HepG2 (cell line): ENCODE measurements at regions not wholly inside any gene's neighbourhood (a gene's known extent, or its start where the extent isn't known, plus 50 kb on each side); places are given as distances from the start of the nearest gene placed in this dataset.

ENCODE experiments used
- ATAC-seq: fragments of 200-7000 bp; cut with Tn5 transposase; 3 replicates; pipeline ENCODE4 v1.9.1; 2020; ENCODE audit warnings: mild to moderate bottlenecking, moderate library complexity
- BruUV-seq: library from RNA; stranded (reverse); fragments of 400-500 nt; replicated peaks from 2 replicates; lab custom pipeline; 2021; lab: Mats Ljungman, UMichigan
- CTCF ChIA-PET: fragments of 300-600 bp; formaldehyde crosslinking; extraction: SDS; loops from one replicate; lab custom pipeline; 2021; ENCODE audit warnings: low total read pairs, inconsistent platforms, low intra/inter-chr PET ratio; lab: Yijun Ruan, JAX
- POLR2A ChIA-PET: fragments of 350-600 bp; sonication (Branson Sonifier 250); formaldehyde crosslinking; loops from one replicate; lab custom pipeline; 2020; ENCODE audit warnings: antibody characterized with exemption, inconsistent platforms; lab: Yijun Ruan, JAX
- DNase-seq: peaks from one replicate; pipeline ENCODE4 v3.0.0-alpha.2; 2015; ENCODE audit warnings: low spot score
- FAIRE-seq: peaks from 3 replicates; lab custom pipeline; 2011; peaks lifted over from hg19 to GRCh38; lab: Jason Lieb, UNC
- H2AFZ ChIP-seq: one replicate; pipeline ENCODE4 v1.6.1; 2011; ENCODE audit warnings: low read length, inconsistent platforms
- H3K27ac ChIP-seq: fragments of 300-600 bp; 3 replicates; pipeline ENCODE4 v1.8.0; 2011; ENCODE audit warnings: mixed run types, mild to moderate bottlenecking, mixed read lengths, low read length, inconsistent platforms; ENCODE audit not compliant: insufficient read depth; ENCODE audit errors: extremely low read length
- H3K27me3 ChIP-seq, 2 experiments: fragments of 200-600 bp in 1 of 2; 2 replicates in 1 of 2; 3 replicates in 1 of 2; pipeline versions ENCODE4 v1.6.0 to v1.8.0; 2011; ENCODE audit warnings: low read length in 2 of 2, mild to moderate bottlenecking in 2 of 2, moderate library complexity in 2 of 2, inconsistent platforms in 1 of 2; ENCODE audit not compliant: insufficient read depth in 2 of 2, control insufficient read depth in 1 of 2
- H3K36me3 ChIP-seq, 2 experiments: fragments of 200-600 bp in 1 of 2; replicated peaks in 1 of 2; 2 replicates in 1 of 2; 3 replicates in 1 of 2; pipeline versions ENCODE4 v1.5.1 to v1.8.0; 2011; ENCODE audit warnings: low read length in 2 of 2, inconsistent platforms in 1 of 2; ENCODE audit not compliant: insufficient read depth in 2 of 2, control insufficient read depth in 1 of 2
- H3K4me1 ChIP-seq: 2 replicates; pipeline ENCODE4 v1.5.1; 2012; ENCODE audit warnings: low read length, inconsistent platforms; ENCODE audit not compliant: insufficient read depth
- H3K4me2 ChIP-seq: 2 replicates; pipeline ENCODE4 v1.6.0; 2011; ENCODE audit warnings: low read depth, low read length, inconsistent platforms
- H3K4me3 ChIP-seq, 3 experiments: fragments of 200-600 bp in 1 of 3; sonication (generic), shearing (Covaris generic) in 1 of 3; replicated peaks in 1 of 3; 2 replicates each; pipeline ENCODE4 v1.5.1; 2011 to 2016; ENCODE audit warnings: low read length in 3 of 3, inconsistent platforms in 2 of 3, low read depth in 2 of 3, mild to moderate bottlenecking in 2 of 3, control low read depth in 1 of 3, mixed read lengths in 1 of 3; ENCODE audit not compliant: insufficient read depth in 1 of 3
- H3K79me2 ChIP-seq: one replicate; pipeline ENCODE4 v1.6.1; 2011; ENCODE audit warnings: low read length, inconsistent platforms; ENCODE audit not compliant: insufficient read depth
- H3K9ac ChIP-seq: 2 replicates; pipeline ENCODE4 v1.6.0; 2011; ENCODE audit warnings: mild to moderate bottlenecking, low read depth, low read length, inconsistent platforms; ENCODE audit not compliant: insufficient read depth
- H3K9me3 ChIP-seq: 2 replicates; pipeline ENCODE4 v1.5.1; 2012; ENCODE audit warnings: mild to moderate bottlenecking, low read length
- H4K20me1 ChIP-seq: 2 replicates; pipeline ENCODE4 v1.6.0; 2011; ENCODE audit warnings: inconsistent platforms, mild to moderate bottlenecking, low read length, moderate library complexity; ENCODE audit not compliant: insufficient read depth
- CCDC6 ChIP-seq: sonication (generic); formaldehyde crosslinking; IDR thresholded peaks from 2 replicates; pipeline ENCODE4 v1.8.1; 2022; ENCODE audit warnings: mild to moderate bottlenecking, missing genetic modification reagents, moderate library complexity
- FOSL1 ChIP-seq: sonication (generic); formaldehyde crosslinking; IDR thresholded peaks from 2 replicates; pipeline ENCODE4 v1.9.0; 2021; ENCODE audit warnings: missing genetic modification reagents, borderline replicate concordance
- GATAD1 ChIP-seq: IDR thresholded peaks from 2 replicates; pipeline ENCODE4 v1.6.1; 2016; ENCODE audit warnings: missing genetic modification reagents, missing compliant biosample characterization
- IKZF4 ChIP-seq: sonication (generic); formaldehyde crosslinking; IDR thresholded peaks from 2 replicates; pipeline ENCODE4 v1.5.1; 2020; ENCODE audit warnings: borderline replicate concordance, mild to moderate bottlenecking, low read depth, missing genetic modification reagents; ENCODE audit errors: not compliant biosample characterization
- KDM5B ChIP-seq: sonication (generic); formaldehyde crosslinking; IDR thresholded peaks from 2 replicates; pipeline ENCODE4 v1.4.0; 2020; ENCODE audit warnings: missing genetic modification reagents, mild to moderate bottlenecking, borderline replicate concordance
- NCOA1 ChIP-seq: sonication (generic); formaldehyde crosslinking; IDR thresholded peaks from 2 replicates; pipeline ENCODE4 v1.9.0; 2021; ENCODE audit warnings: missing genetic modification reagents
- XRCC5 ChIP-seq: fragments of 200-400 bp; formaldehyde crosslinking; optimal IDR thresholded peaks from 2 replicates; pipeline ENCODE3; 2017; ENCODE audit warnings: mild to moderate bottlenecking, low read length
- ZNF354B ChIP-seq: sonication (generic); formaldehyde crosslinking; IDR thresholded peaks from 2 replicates; pipeline ENCODE4 v1.8.0; 2022; ENCODE audit warnings: mild to moderate bottlenecking, missing genetic modification reagents
- ZNF510 ChIP-seq: sonication (generic); formaldehyde crosslinking; IDR thresholded peaks from 2 replicates; pipeline ENCODE4 v1.4.0; 2020; ENCODE audit warnings: low read depth, mild to moderate bottlenecking, missing genetic modification reagents
- ZNF605 ChIP-seq: sonication (generic); formaldehyde crosslinking; IDR thresholded peaks from 2 replicates; pipeline ENCODE4 v1.8.0; 2022; ENCODE audit warnings: mild to moderate bottlenecking, missing genetic modification reagents
- ZSCAN21 ChIP-seq: sonication (generic); formaldehyde crosslinking; IDR thresholded peaks from 2 replicates; pipeline ENCODE4 v1.8.0; 2022; ENCODE audit warnings: mild to moderate bottlenecking, missing genetic modification reagents, moderate library complexity, borderline replicate concordance
- ZSCAN30 ChIP-seq: sonication (generic); formaldehyde crosslinking; IDR thresholded peaks from 2 replicates; pipeline ENCODE4 v1.5.0; 2020; ENCODE audit warnings: mild to moderate bottlenecking, missing genetic modification reagents
- WGBS: methylation state at CpG from one replicate; pipeline ENCODE4 v1.1.6; 2017; ENCODE audit warnings: low lambda C conversion rate; 5-methylcytosine and 5-hydroxymethylcytosine counted together
- in situ Hi-C: cut with HindIII; loops from 2 replicates; pipeline ENCODE4 v1.10.0; 2017; ENCODE audit warnings: low pct_unique_long_range_greater_than_20kb; ENCODE audit not compliant: extremely low pct_ligation_motif_present
- intact Hi-C: fragments of 100-400 bp; cut with micrococcal nuclease; formaldehyde crosslinking; loops from one replicate; pipeline ENCODE4 v1.10.0; 2022; ENCODE audit not compliant: unreplicated experiment
- TF ChIP-seq, protein P1 (sequence below): sonication (generic); formaldehyde crosslinking; IDR thresholded peaks from 2 replicates; pipeline ENCODE4 v1.8.0; 2023; ENCODE audit warnings: mild to moderate bottlenecking, missing genetic modification reagents
- TF ChIP-seq, protein P2 (sequence below): sonication (generic); formaldehyde crosslinking; IDR thresholded peaks from 2 replicates; pipeline ENCODE4 v1.4.0; 2020; ENCODE audit warnings: missing genetic modification reagents

DNA sequence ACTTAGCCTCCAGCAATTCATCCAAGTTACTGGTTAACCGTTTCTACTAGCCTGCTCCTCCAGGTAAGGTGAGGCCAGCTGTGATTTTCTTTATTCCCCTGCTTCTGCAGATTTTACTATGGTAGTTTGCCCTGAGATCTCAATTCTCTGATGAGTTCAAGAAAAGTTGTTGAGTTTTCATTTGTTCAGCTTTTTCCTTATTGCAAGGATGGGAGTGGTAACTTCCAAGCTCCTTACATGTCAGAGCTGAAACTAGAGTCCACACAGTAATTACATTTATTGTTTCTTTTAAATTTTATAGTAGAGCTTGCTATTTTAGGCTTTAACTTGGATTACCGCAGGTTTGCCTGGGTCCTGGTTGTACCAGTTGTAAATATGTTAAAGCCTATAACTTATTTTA is 76.9 kb upstream of the ZRANB2 start:
- in situ Hi-C loops (no loop called here), intact Hi-C loops (no loop called here)
- BruUV-seq: no TSS peak
- no peaks in the 10 kb centered on the region for H3K27me3 ChIP-seq
- peaks cover 71% of the 10 kb centered on the region for H3K9me3 ChIP-seq
- H3K4me1 ChIP-seq: no peaks in the 10 kb centered on the region
- DNase-seq (no peak), ATAC-seq (no peak), FAIRE-seq (no peak)
- WGBS: 16% methylated on average over 2 of the region's 2 CpGs
- H3K36me3 ChIP-seq: no peaks in the 10 kb centered on the region
- no peaks in the 10 kb centered on the region for H4K20me1 ChIP-seq
- H3K4me2 ChIP-seq: no peak overlapping the region
- ChIA-PET POLR2A (no interaction called here), CTCF (no interaction called here)
- no peak overlapping the region for H3K4me3 ChIP-seq
- H3K27ac ChIP-seq: no peak overlapping the region
- H3K79me2 ChIP-seq: no peaks in the 10 kb centered on the region
- H2AFZ ChIP-seq: no peak overlapping the region
- no peak for TF ChIP-seq ZNF605 (CRISPR knock-in tag)
- no peak for TF ChIP-seq FOSL1
- no peak for TF ChIP-seq XRCC5
- TF ChIP-seq ZSCAN30 (CRISPR knock-in tag): no peak
- no peak for TF ChIP-seq ZNF510 (CRISPR knock-in tag)
- TF ChIP-seq, protein P1, sequence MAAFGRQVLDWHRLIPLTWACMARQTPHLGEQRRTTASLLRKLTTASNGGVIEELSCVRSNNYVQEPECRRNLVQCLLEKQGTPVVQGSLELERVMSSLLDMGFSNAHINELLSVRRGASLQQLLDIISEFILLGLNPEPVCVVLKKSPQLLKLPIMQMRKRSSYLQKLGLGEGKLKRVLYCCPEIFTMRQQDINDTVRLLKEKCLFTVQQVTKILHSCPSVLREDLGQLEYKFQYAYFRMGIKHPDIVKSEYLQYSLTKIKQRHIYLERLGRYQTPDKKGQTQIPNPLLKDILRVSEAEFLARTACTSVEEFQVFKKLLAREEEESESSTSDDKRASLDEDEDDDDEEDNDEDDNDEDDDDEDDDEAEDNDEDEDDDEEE (CRISPR knock-in tag): no peak
- no peak for TF ChIP-seq CCDC6 (CRISPR knock-in tag)
- TF ChIP-seq, protein P2, sequence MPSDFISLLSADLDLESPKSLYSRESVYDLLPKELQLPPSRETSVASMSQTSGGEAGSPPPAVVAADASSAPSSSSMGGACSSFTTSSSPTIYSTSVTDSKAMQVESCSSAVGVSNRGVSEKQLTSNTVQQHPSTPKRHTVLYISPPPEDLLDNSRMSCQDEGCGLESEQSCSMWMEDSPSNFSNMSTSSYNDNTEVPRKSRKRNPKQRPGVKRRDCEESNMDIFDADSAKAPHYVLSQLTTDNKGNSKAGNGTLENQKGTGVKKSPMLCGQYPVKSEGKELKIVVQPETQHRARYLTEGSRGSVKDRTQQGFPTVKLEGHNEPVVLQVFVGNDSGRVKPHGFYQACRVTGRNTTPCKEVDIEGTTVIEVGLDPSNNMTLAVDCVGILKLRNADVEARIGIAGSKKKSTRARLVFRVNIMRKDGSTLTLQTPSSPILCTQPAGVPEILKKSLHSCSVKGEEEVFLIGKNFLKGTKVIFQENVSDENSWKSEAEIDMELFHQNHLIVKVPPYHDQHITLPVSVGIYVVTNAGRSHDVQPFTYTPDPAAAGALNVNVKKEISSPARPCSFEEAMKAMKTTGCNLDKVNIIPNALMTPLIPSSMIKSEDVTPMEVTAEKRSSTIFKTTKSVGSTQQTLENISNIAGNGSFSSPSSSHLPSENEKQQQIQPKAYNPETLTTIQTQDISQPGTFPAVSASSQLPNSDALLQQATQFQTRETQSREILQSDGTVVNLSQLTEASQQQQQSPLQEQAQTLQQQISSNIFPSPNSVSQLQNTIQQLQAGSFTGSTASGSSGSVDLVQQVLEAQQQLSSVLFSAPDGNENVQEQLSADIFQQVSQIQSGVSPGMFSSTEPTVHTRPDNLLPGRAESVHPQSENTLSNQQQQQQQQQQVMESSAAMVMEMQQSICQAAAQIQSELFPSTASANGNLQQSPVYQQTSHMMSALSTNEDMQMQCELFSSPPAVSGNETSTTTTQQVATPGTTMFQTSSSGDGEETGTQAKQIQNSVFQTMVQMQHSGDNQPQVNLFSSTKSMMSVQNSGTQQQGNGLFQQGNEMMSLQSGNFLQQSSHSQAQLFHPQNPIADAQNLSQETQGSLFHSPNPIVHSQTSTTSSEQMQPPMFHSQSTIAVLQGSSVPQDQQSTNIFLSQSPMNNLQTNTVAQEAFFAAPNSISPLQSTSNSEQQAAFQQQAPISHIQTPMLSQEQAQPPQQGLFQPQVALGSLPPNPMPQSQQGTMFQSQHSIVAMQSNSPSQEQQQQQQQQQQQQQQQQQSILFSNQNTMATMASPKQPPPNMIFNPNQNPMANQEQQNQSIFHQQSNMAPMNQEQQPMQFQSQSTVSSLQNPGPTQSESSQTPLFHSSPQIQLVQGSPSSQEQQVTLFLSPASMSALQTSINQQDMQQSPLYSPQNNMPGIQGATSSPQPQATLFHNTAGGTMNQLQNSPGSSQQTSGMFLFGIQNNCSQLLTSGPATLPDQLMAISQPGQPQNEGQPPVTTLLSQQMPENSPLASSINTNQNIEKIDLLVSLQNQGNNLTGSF: no peak
- no peak for TF ChIP-seq ZNF354B
- TF ChIP-seq IKZF4: no peak
- no peak for TF ChIP-seq KDM5B (CRISPR knock-in tag)
- no peak for TF ChIP-seq GATAD1 (CRISPR knock-in tag)
- no peak for TF ChIP-seq NCOA1 (CRISPR knock-in tag)
- TF ChIP-seq ZSCAN21 (CRISPR knock-in tag): no peak
- H3K9ac ChIP-seq: no peak overlapping the region
